ENCODE measurements at regions not wholly inside any gene's neighbourhood (a gene's known extent, or its start where the extent isn't known, plus 50 kb on each side); places are given as distances from the start of the nearest gene placed in this dataset.

DNA sequence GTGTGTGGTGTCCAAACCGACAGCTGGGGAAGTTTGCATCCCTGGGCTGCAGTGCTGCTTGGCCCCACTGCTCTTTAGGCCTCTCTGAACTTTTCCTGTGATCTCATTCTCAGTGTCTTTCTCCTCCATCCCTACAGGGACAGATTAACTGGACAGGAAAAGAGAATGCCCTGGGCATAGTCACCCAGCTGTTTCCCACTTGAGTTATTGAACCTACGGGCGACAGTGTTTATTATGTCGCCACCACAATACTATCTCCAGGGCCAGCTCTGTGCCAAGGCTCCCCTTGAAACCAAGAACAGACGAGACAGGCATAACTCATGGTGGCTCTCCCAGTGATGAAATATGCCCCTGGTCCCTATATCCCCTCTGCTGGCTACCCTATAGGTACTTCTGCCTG, 147.8 kb upstream of the EPHA7 start:
- WGBS (ENCODE audit: low lambda C conversion rate), result 10% methylated on average over 5 of the region's 5 CpGs
- ChIA-PET CTCF (ENCODE audit: low intra/inter-chr PET ratio, low total read pairs) (no interaction called here), POLR2A (no interaction called here)

More for the DNA sequence above, 147.8 kb upstream of the EPHA7 start:
- no peak overlapping the region for H3K4me3 ChIP-seq (replicated peaks in 1 of 3; ENCODE audit: insufficient read depth in 1 of 3, low read depth in 2 of 3, low read length in 3 of 3)
- H4K20me1 ChIP-seq (ENCODE audit: insufficient read depth, low read length), result no peaks in the 10 kb centered on the region
- no peak overlapping the region for H2AFZ ChIP-seq (ENCODE audit: low read length)
- TF ChIP-seq ZSCAN31 (CRISPR knock-in tag; IDR thresholded peaks at IDR 0.05; ENCODE audit: low read depth) (no peak), CBX2 (IDR thresholded peaks at IDR 0.05; ENCODE audit: low read depth, low read length) (no peak), CBX2 (CRISPR knock-in tag; IDR thresholded peaks at IDR 0.05; ENCODE audit: low read depth) (no peak), ZNF550 (CRISPR knock-in tag; IDR thresholded peaks at IDR 0.05; ENCODE audit: borderline replicate concordance) (no peak), ZBTB20 (CRISPR knock-in tag; IDR thresholded peaks at IDR 0.05; ENCODE audit: borderline replicate concordance, low read depth) (no peak), ZNF282 (IDR thresholded peaks at IDR 0.05; ENCODE audit: partially characterized antibody) (no peak), XRCC5 (optimal IDR thresholded peaks at IDR 0.05; ENCODE audit: low read length) (no peak), HNRNPK (IDR thresholded peaks at IDR 0.05; ENCODE audit: low read depth, low read length, poor library complexity, severe bottlenecking) (no peak), ZFP91 (CRISPR knock-in tag; IDR thresholded peaks at IDR 0.05; ENCODE audit: borderline replicate concordance) (no peak), THAP8 (CRISPR knock-in tag; IDR thresholded peaks at IDR 0.05; ENCODE audit: borderline replicate concordance) (no peak), ISX (CRISPR knock-in tag; conservative IDR thresholded peaks at IDR 0.05) (no peak), HBP1 (CRISPR knock-in tag; IDR thresholded peaks at IDR 0.05; ENCODE audit: low read depth) (no peak), ZNF441 (CRISPR knock-in tag; IDR thresholded peaks at IDR 0.05; ENCODE audit: borderline replicate concordance) (no peak), RFX3 (CRISPR knock-in tag; IDR thresholded peaks at IDR 0.05) (no peak), PBX3 (CRISPR knock-in tag; IDR thresholded peaks at IDR 0.05; ENCODE audit: borderline replicate concordance) (no peak), ZNF33B (CRISPR knock-in tag; IDR thresholded peaks at IDR 0.05) (no peak), KMT2A (CRISPR knock-in tag; IDR thresholded peaks at IDR 0.05) (no peak), ZNF839 (CRISPR knock-in tag; IDR thresholded peaks at IDR 0.05; ENCODE audit: borderline replicate concordance) (no peak)
- no peaks in the 10 kb centered on the region for H3K36me3 ChIP-seq (replicated peaks in 1 of 2; ENCODE audit: control insufficient read depth in 1 of 2, insufficient read depth in 2 of 2, low read length in 2 of 2)
- no peaks in the 10 kb centered on the region for H3K27me3 ChIP-seq (ENCODE audit: control insufficient read depth in 1 of 2, insufficient read depth in 2 of 2, low read length in 2 of 2)
- DNase-seq (ENCODE audit: low spot score) (no peak), FAIRE-seq (no peak), ATAC-seq (no peak)
- intact Hi-C loops (cut with micrococcal nuclease; ENCODE audit: unreplicated experiment), result no loop called here
- H3K27ac ChIP-seq (ENCODE audit: extremely low read length, insufficient read depth, low read length), result no peak overlapping the region
- no peaks in the 10 kb centered on the region for H3K4me1 ChIP-seq (ENCODE audit: insufficient read depth, low read length)
- no peak overlapping the region for H3K4me2 ChIP-seq (ENCODE audit: low read depth, low read length)
- no peaks in the 10 kb centered on the region for H3K9me3 ChIP-seq (ENCODE audit: low read length)
- H3K9ac ChIP-seq (ENCODE audit: insufficient read depth, low read depth, low read length), result no peak overlapping the region
- in situ Hi-C loops (cut with HindIII; ENCODE audit: extremely low pct_ligation_motif_present, low pct_unique_long_range_greater_than_20kb), result no loop called here
- no peaks in the 10 kb centered on the region for H3K79me2 ChIP-seq (ENCODE audit: insufficient read depth, low read length)
- BruUV-seq (replicated peaks), result no TSS peak

Data from HepG2 (cell line).